GM23248 (cell line): ENCODE measurements at regions not wholly inside any gene's neighbourhood (a gene's known extent, or its start where the extent isn't known, plus 50 kb on each side); places are given as distances from the start of the nearest gene placed in this dataset.
"Not testable (repeated sequence)": the region's sequence is repeated elsewhere in the genome, so short reads cannot be mapped to it uniquely, and the experiment has no call there.

Experiments
- DNase-seq: peaks from one replicate; pipeline ENCODE4 v3.0.0-alpha.2; 2015
- H2AFZ ChIP-seq: fragments of 200-600 bp; sonication (generic); 2 replicates; pipeline ENCODE4 v1.6.1; 2016; ENCODE audit warnings: antibody characterized with exemption
- H3F3A ChIP-seq: fragments of 200-600 bp; sonication (generic); 2 replicates; pipeline ENCODE4 v1.6.1; 2016; ENCODE audit warnings: mild to moderate bottlenecking, antibody characterized with exemption, mixed run types; ENCODE audit not compliant: insufficient read depth
- H3K27ac ChIP-seq: fragments of 200-600 bp; sonication (generic); 2 replicates; pipeline ENCODE4 v1.5.1; 2016; ENCODE audit warnings: mild to moderate bottlenecking
- H3K27me3 ChIP-seq: fragments of 200-600 bp; sonication (generic); replicated peaks from 2 replicates; pipeline ENCODE4 v1.6.1; 2016; ENCODE audit warnings: mild to moderate bottlenecking; ENCODE audit not compliant: insufficient read depth
- H3K36me3 ChIP-seq: fragments of 200-600 bp; sonication (generic); 2 replicates; pipeline ENCODE4 v1.6.1; 2016; ENCODE audit warnings: low read depth, mild to moderate bottlenecking
- H3K4me1 ChIP-seq: fragments of 200-600 bp; sonication (generic); 2 replicates; pipeline ENCODE4 v1.6.1; 2016; ENCODE audit warnings: mild to moderate bottlenecking; ENCODE audit not compliant: insufficient read depth
- H3K4me2 ChIP-seq: fragments of 200-600 bp; sonication (generic); one replicate; pipeline ENCODE4 v1.6.1; 2016; ENCODE audit warnings: mild to moderate bottlenecking; ENCODE audit not compliant: unreplicated experiment
- H3K4me3 ChIP-seq: fragments of 200-600 bp; sonication (generic); 2 replicates; pipeline ENCODE4 v1.5.1; 2016; ENCODE audit warnings: mild to moderate bottlenecking
- H3K79me2 ChIP-seq: fragments of 200-600 bp; sonication (generic); 2 replicates; pipeline ENCODE4 v1.6.1; 2016; ENCODE audit warnings: mild to moderate bottlenecking; ENCODE audit not compliant: insufficient read depth
- H3K9ac ChIP-seq: fragments of 200-600 bp; sonication (generic); 2 replicates; pipeline ENCODE4 v1.6.1; 2016; ENCODE audit warnings: mild to moderate bottlenecking
- H3K9me2 ChIP-seq: fragments of 200-600 bp; sonication (generic); 2 replicates; pipeline ENCODE4 v1.6.1; 2016; ENCODE audit warnings: mixed run types, mild to moderate bottlenecking, moderate library complexity; ENCODE audit not compliant: insufficient read depth
- H3K9me3 ChIP-seq: fragments of 200-600 bp; sonication (generic); one replicate; pipeline ENCODE4 v1.6.1; 2017; ENCODE audit warnings: low read depth
- H4K20me1 ChIP-seq: fragments of 200-600 bp; sonication (generic); 2 replicates; pipeline ENCODE4 v1.6.0; 2016; ENCODE audit not compliant: insufficient read depth
- EZH2 ChIP-seq: fragments of 200-600 bp; sonication (generic); IDR thresholded peaks from 2 replicates; pipeline ENCODE4 v1.6.1; 2018; ENCODE audit warnings: antibody characterized with exemption, mild to moderate bottlenecking; ENCODE audit not compliant: insufficient read depth, poor library complexity, severe bottlenecking
- EZH2phosphoT487 ChIP-seq: fragments of 200-600 bp; sonication (generic); IDR thresholded peaks from 2 replicates; pipeline ENCODE4 v1.6.1; 2018; ENCODE audit warnings: antibody characterized with exemption, moderate library complexity, mild to moderate bottlenecking, low read depth; ENCODE audit not compliant: insufficient read depth
- WGBS, 2 experiments: methylation state at CpG; one replicate each; pipeline ENCODE4 v1.1.6; 2015 to 2017; ENCODE audit warnings: low lambda C conversion rate in 2 of 2, low coverage in 1 of 2; ENCODE audit errors: missing lambda C conversion rate in 2 of 2; 5-methylcytosine and 5-hydroxymethylcytosine counted together
- in situ Hi-C: fragments of 300-500 bp; cut with MboI; formaldehyde crosslinking; loops from 2 replicates; pipeline ENCODE4 v1.15.0; 2020

- Histone ChIP-seq H3K27ac (no peak overlapping the region), H3K4me1 (peaks cover 21% of the 10 kb centered on the region), H3K9me3 (no peaks in the 10 kb centered on the region), H3K9ac (no peak overlapping the region), H3K9me2 (no peaks in the 10 kb centered on the region), H3K4me2 (no peak overlapping the region), H3K4me3 (no peak overlapping the region), H3K27me3 (no peaks in the 10 kb centered on the region), H2AFZ (no peak overlapping the region), H3K79me2 (no peaks in the 10 kb centered on the region), H3K36me3 (no peaks in the 10 kb centered on the region), H4K20me1 (no peaks in the 10 kb centered on the region), H3F3A (peaks cover 9% of the 10 kb centered on the region; the same call in 1 of the 2 replicates)
- 92 to 96% methylated on average over 1 of the region's 1 CpG for WGBS, 2 experiments
- in situ Hi-C loops: no loop called here
- TF ChIP-seq EZH2phosphoT487 (no peak), EZH2 (no peak)
- no peak for DNase-seq
Observed at GRCh38 chr6:79374308-79374707, 139.8 kb upstream of the HMGN3 start.

DNA sequence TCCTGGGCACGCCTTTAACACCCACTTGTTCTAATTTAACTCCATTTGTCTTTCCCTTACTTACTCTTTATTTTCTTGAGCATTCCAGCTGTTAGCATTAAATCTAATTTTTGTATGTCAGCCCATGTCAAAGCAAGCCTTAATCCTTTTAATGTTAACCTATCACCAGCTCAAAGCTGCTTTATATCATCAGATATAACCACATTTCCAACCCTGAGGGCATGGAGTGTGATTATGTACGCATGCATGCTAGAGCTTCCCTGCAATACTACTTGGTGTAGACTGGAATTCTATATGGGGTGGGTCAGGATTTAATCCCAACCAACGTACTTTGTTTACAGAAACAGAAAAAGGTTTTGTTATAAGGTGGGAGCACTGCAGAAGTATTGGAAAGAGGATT, 139.4 kb upstream of the HMGN3 start:
- H3K27ac ChIP-seq: no peak overlapping the region
- WGBS, 2 experiments: 78 to 90% methylated on average over 3 of the region's 3 CpGs
- H3K4me2 ChIP-seq: no peak overlapping the region
- H3K9me2 ChIP-seq: no peaks in the 10 kb centered on the region
- H3K4me3 ChIP-seq: no peak overlapping the region
- no peaks in the 10 kb centered on the region for H3K36me3 ChIP-seq
- in situ Hi-C loops: no loop called here
- H3K79me2 ChIP-seq: no peaks in the 10 kb centered on the region
- H2AFZ ChIP-seq: no peak overlapping the region
- no peaks in the 10 kb centered on the region for H4K20me1 ChIP-seq
- no peaks in the 10 kb centered on the region for H3K27me3 ChIP-seq
- H3K9me3 ChIP-seq: no peaks in the 10 kb centered on the region
- H3F3A ChIP-seq: peaks cover 9% of the 10 kb centered on the region; the same call in 1 of the 2 replicates
- H3K4me1 ChIP-seq: peaks cover 21% of the 10 kb centered on the region
- DNase-seq: no peak
- H3K9ac ChIP-seq: no peak overlapping the region
- TF ChIP-seq EZH2 (no peak), EZH2phosphoT487 (no peak)

GRCh38 chr6:79373246-79373645, 138.8 kb upstream of the HMGN3 start:
- Histone ChIP-seq H3K4me3 (no peak overlapping the region), H2AFZ (no peak overlapping the region), H3K4me1 (peaks cover 19% of the 10 kb centered on the region), H3K9me3 (no peaks in the 10 kb centered on the region), H3K79me2 (no peaks in the 10 kb centered on the region), H3K36me3 (no peaks in the 10 kb centered on the region), H3K4me2 (no peak overlapping the region), H4K20me1 (no peaks in the 10 kb centered on the region), H3K9ac (no peak overlapping the region), H3K9me2 (no peaks in the 10 kb centered on the region), H3K27ac (no peak overlapping the region), H3K27me3 (no peaks in the 10 kb centered on the region), H3F3A (peaks cover 9% of the 10 kb centered on the region; the same call in 1 of the 2 replicates)
- in situ Hi-C loops: no loop called here
- TF ChIP-seq EZH2: no peak
- TF ChIP-seq EZH2phosphoT487: no peak
- no peak for DNase-seq
- WGBS, 2 experiments: 74 to 80% methylated on average over 3 of the region's 3 CpGs

DNA sequence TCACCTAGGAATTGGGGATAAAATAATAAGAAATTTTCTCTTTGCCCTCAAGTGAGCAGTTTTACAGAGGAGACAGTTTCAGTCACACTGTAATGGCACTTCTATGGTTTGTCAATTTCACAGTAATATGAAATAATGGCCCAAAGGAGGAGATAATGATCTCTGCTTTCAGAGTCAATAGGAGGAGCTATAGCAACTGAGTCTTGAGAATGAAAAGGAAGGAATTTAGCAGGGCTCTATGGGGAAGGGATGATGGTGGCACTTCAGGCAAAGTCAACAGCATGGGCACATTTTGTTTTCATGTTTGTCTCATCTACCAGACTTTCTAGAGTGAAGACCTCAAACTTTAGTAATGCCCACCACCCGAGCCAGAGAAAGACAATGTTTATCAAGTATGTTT, 138.3 kb upstream of the HMGN3 start:
- Histone ChIP-seq H2AFZ (no peak overlapping the region), H3K36me3 (no peaks in the 10 kb centered on the region), H3K27ac (no peak overlapping the region), H4K20me1 (no peaks in the 10 kb centered on the region), H3K9me3 (no peaks in the 10 kb centered on the region), H3K9ac (no peak overlapping the region), H3K79me2 (no peaks in the 10 kb centered on the region), H3F3A (peaks cover 9% of the 10 kb centered on the region; the same call in 1 of the 2 replicates), H3K9me2 (no peaks in the 10 kb centered on the region), H3K4me3 (no peak overlapping the region), H3K4me2 (no peak overlapping the region), H3K4me1 (peaks cover 14% of the 10 kb centered on the region), H3K27me3 (no peaks in the 10 kb centered on the region)
- DNase-seq: no peak
- in situ Hi-C loops: no loop called here
- no peak for TF ChIP-seq EZH2
- TF ChIP-seq EZH2phosphoT487: no peak
- 61 to 81% methylated on average over 1 of the region's 1 CpG for whole genome bisulfite sequencing, 2 experiments

DNA sequence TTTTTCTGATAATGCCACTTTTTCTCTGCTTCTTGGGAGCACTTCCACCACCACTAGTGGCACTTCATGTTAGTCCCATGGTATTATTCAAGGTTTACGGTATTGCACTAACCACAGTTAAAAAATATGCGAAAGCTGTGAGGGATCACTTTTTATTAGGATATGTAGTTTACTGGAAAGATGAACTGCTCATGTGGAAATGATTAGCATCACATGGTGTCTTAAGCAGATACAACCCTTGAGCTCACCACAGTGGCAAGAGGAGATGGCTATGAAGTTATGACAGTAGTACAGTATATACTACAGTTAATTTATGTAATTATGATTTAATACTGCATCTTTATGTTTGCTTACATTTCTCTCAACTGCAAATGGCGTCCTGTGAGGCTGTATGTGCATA, 134.5 kb upstream of the HMGN3 start:
- Histone ChIP-seq H3K27ac (no peak overlapping the region), H3K4me3 (no peak overlapping the region), H3K4me1 (no peaks in the 10 kb centered on the region), H3F3A (no peaks in the 10 kb centered on the region), H4K20me1 (no peaks in the 10 kb centered on the region), H3K9ac (no peak overlapping the region), H3K36me3 (no peaks in the 10 kb centered on the region), H3K9me3 (no peaks in the 10 kb centered on the region), H3K4me2 (no peak overlapping the region), H3K27me3 (no peaks in the 10 kb centered on the region), H3K9me2 (no peaks in the 10 kb centered on the region), H3K79me2 (no peaks in the 10 kb centered on the region), H2AFZ (no peak overlapping the region)
- DNase-seq: no peak
- in situ Hi-C loops: no loop called here
- WGBS, 2 experiments: 28 to 30% methylated on average over 3 of the region's 3 CpGs
- TF ChIP-seq EZH2phosphoT487: no peak

GRCh38 chr6:79363441-79363840, 129.0 kb upstream of the HMGN3 start:
- H3K27me3 ChIP-seq, H3K27ac ChIP-seq, H3K9me3 ChIP-seq, H2AFZ ChIP-seq, H3K9me2 ChIP-seq, H3K79me2 ChIP-seq, H3F3A ChIP-seq, H3K4me1 ChIP-seq, H3K36me3 ChIP-seq, in situ Hi-C loops, H3K9ac ChIP-seq, H3K4me3 ChIP-seq, H4K20me1 ChIP-seq, DNase-seq, H3K4me2 ChIP-seq: not testable (repeated sequence)

DNA sequence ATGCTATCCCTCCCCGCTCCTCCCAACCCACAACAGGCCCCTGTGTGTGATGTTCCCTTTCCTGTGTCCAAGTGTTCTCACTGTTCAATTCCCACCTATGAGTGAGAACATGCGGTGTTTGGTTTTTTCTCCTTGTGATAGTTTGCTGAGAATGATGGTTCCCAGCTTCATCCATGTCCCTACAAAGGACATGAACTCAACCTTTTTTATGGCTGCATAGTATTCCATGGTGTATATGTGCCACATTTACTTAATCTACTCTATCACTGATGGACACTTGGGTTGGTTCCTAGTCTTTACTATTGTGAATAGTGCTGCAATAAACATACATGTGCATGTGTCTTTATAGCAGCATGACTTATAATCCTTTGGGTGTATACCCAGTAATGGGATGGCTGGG, 126.6 kb upstream of the HMGN3 start:
- H4K20me1 ChIP-seq, H3K27ac ChIP-seq, H3K79me2 ChIP-seq, H3K36me3 ChIP-seq, DNase-seq, H3K27me3 ChIP-seq, H3K9me3 ChIP-seq, in situ Hi-C loops, H3K4me3 ChIP-seq, H3F3A ChIP-seq, H3K9me2 ChIP-seq, H2AFZ ChIP-seq, H3K4me2 ChIP-seq, H3K9ac ChIP-seq, H3K4me1 ChIP-seq: not testable (repeated sequence)
- WGBS, 2 experiments: 55 to 62% methylated on average over 2 of the region's 2 CpGs
